C4-2B (cell line): ENCODE measurements at regions not wholly inside any gene's neighbourhood (a gene's known extent, or its start where the extent isn't known, plus 50 kb on each side); places are given as distances from the start of the nearest gene placed in this dataset.

Experiments used
- ZFX ChIP-seq: fragments of 450-650 bp; IDR thresholded peaks from 2 replicates; pipeline ENCODE4 v1.6.1; 2017
- TF ChIP-seq, protein P1 (sequence below): fragments of 450-650 bp; conservative IDR thresholded peaks from 2 replicates; pipeline ENCODE4 v1.5.1; 2017; ENCODE audit warnings: mild to moderate bottlenecking

DNA sequence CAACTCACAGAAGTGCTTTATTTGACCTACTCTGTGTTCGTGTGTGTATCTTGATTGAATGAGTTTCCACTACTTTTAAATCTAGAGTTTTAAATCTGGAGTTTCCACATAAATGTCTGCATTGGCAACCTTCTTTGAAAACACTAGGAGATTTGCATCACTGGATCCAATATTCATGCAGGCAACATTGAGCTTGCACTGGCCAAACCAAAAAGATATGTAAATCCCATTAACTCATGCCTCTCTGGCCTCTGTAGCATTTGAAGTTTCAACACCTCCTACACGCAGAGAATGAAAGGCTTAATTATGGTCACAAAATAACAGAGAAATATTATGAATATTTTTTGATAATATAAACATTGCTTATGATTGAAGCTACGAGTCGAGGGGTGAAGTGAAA lies 178.6 kb downstream of the DUSP6 start:
- TF ChIP-seq, protein P1, sequence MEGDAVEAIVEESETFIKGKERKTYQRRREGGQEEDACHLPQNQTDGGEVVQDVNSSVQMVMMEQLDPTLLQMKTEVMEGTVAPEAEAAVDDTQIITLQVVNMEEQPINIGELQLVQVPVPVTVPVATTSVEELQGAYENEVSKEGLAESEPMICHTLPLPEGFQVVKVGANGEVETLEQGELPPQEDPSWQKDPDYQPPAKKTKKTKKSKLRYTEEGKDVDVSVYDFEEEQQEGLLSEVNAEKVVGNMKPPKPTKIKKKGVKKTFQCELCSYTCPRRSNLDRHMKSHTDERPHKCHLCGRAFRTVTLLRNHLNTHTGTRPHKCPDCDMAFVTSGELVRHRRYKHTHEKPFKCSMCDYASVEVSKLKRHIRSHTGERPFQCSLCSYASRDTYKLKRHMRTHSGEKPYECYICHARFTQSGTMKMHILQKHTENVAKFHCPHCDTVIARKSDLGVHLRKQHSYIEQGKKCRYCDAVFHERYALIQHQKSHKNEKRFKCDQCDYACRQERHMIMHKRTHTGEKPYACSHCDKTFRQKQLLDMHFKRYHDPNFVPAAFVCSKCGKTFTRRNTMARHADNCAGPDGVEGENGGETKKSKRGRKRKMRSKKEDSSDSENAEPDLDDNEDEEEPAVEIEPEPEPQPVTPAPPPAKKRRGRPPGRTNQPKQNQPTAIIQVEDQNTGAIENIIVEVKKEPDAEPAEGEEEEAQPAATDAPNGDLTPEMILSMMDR = no peak
- no peak for TF ChIP-seq ZFX
